DMS114 treated with DMSO at 0.1 percent for 48 hours (cell line): ENCODE measurements at regions not wholly inside any gene's neighbourhood (a gene's known extent, or its start where the extent isn't known, plus 50 kb on each side); places are given as distances from the start of the nearest gene placed in this dataset.
"Not testable (repeated sequence)": the region's sequence is repeated elsewhere in the genome, so short reads cannot be mapped to it uniquely, and the experiment has no call there.

Experiments used
- DNase-seq: peaks from one replicate; lab custom pipeline; 2025; ENCODE audit not compliant: unreplicated experiment; lab: John Stamatoyannopoulos, UW

DNA sequence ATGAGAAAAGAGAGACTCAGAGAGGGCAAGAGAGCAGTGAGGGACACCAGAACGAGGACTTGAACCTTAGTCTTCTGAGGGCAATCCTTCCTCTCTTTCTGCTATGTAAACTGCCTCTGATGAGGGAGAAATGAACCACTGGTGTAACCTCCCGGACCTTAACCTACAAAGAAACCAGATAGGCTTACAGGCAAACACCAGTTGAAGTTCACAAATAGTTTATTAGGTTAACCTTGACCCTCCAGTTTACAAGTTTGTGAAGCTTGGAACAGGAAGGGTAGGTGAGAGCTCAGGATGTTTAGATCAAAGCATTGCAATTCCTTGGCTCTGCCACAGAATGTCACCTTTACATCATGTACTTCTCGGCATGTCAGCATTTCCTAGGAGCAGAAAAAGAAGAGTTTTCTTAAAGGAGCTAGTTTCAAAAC is 486.4 kb upstream of the SPRED2 start:
- DNase-seq, result no peak

DNA sequence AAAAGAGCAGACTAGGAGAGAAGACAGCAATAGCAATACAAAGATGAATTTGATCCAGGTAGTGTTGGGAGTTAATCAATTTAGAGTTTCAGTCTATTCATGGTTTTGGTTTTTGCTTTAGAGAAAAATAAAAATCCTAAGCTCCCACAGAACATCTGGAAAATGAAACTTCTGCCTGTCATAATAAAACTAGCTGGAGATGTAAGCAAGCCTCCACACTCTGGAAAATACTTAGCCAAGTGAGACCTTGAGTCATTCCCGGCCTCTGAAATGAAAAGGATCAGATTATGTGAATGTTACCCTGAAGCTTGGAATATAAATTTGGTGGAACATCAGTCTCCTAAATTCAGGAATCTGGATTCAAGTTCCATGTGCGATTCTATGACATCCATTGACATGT is 485.6 kb upstream of the SPRED2 start:
- DNase-seq, result no peak

DNA sequence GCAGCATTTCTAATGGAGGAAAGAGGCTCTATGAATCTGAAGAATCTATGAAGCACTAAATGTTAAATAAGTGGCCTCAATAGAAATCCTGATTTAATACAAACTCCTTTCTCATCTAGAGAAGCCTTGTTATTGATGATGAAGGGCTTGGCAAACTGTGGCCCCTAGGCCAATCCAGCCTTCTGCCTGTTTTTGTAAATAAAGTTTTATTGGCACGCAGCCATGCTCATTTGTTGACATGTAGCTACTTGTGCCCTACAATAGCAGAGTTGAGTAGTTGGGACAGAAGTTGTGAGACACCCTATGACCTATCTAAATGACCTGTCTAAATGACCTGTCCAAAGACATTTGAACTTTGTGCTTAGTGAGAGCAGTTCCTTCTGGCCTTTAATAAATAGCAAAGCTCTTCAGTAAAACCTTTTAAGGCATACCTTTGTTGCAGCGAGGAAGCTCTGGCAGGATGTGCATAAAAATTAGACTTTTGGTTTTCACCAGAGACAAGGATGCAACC is 484.4 kb upstream of the SPRED2 start:
- no peak for DNase-seq

DNA sequence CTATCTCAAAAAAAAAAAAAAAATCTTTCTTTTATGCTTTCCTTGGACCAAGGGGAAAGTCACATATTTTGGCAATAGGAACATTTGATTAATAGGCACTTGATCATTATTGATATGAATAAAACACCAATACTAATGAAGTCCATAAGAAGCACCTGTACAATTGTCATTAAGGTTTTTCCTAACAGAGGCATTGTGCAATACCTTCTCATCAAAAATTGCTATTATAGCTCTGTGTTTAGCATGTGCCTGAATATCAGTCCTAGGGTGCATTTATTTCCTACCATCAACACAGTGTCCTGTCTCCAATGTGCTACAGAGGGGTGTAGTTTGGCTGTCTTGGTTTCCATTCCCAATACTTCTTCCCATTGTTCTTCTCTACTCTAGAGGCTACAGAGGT is 483.8 kb upstream of the SPRED2 start:
- no peak for DNase-seq

DNA sequence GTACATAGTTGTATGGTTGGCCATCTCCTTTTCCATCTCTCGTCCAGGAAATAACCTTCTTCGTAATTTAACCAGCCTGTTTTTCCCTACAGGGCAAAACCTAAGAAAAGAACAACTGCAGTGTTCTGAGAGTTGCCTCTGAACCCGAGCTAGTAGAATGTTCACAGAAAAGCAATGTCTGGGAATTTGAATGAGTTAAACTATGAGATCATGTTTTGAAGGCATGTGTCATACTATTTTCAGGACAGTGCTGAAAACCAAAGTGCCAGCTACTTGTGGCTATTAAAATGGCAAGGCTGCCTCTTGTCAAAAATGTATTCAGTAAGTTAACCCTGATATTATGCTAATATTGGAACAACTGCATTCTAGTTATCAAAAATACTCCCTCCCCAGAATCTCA is 482.9 kb upstream of the SPRED2 start:
- no peak for DNase-seq

DNA sequence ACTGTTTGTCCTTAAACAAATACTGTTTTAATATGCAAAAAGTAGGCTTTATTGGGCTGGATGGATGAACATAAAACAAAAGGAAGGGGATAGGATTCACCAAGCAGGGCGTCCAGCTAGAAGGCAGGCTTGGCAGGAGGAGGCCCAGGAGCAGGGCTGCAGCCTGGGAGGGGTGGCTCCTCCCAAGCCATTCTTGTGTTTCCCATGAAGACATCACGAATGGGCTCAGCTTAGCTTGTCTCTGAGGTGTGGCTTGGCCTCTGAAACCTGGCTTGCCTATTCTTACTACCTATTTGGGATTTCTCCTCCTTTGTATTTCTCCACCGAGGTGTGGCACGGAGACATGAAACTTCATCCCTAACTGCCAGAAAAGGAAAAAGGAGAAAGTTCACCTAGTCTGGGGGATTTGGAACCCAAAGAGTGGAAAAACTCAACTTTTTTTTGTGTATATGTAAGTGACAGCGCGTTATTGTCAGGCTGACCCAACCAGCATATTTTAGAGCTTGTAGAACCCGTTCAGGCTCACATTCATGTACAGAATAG is 481.9 kb upstream of the SPRED2 start:
- no peak for DNase-seq

DNA sequence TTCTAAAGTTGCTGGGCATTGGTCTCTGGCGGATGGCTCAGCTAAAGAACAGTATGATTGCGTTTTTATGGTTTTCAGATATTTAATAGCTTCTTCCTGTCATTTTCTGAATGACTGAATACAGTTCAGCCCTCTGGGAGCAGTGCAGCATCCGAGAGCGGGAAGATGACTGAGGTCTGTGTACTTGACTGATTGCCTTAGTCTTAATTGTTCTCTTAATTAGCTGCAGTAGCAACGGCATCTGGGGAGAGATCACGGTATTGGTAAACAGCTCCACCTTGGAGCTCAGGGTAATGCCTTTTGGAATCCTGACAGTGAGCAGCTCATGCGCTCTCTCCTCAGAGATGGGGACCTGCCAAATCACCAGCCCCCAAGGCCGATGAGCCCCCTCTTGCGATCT is 481.4 kb upstream of the SPRED2 start:
- DNase-seq, result no peak

DNA sequence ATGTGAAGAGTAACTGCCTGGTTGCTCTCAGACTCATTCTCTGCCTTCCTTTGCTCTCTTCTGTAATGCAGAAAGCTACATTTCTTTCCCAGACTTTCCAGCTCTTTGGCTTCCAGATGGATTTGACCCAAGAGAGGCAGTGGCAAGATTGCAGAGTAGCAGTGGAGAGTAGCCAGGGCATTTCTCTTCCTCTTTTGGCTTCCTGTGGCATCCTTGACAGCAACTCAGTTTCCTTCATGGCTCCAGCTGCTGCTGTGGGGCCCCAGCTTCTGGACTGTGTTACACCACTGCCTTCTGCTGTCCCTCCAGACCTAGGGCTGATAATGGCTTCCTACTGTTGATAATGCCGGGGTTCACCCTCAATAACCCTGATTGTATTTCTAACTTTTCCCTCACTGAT is 469.4 kb upstream of the SPRED2 start:
- no peak for DNase-seq

DNA sequence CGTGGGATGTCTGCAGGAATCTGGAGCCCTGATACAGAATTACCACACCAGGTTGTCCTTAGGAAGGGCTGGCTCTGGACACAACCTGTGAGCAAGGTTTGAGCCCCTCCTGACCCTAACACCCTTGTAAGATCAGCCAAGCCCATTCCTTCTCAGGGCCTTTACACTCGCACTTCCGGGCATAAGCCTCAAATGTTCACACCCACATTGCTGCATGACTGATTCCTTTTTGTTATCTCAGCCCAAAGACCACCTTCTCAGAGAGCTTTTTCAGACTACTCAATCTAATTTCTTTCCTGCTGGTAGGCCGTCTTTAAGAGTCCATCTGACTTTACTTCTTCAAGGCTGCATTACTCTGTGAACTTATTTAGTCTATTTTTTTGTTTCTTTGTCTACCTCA is 464.0 kb upstream of the SPRED2 start:
- DNase-seq, result no peak

DNA sequence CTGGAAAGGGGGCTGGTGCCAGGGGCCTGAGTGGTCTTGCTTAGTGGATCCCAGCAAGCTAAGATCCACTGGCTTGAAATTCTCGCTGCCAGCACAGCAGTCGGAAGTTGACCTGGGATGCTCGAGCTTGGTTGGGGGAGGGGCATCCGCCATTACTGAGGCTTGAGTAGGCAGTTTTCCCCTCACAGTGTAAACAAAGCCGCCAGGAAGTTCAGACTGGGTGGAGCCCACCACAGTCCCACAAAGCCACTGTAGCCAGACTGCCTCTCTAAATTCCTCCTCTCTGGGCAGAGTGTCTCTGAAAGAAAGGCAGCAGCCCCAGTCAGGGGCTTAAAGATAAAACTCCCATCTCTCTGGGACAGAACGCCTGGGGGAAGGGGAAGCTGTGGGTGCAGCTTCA is 457.7 kb upstream of the SPRED2 start:
- DNase-seq, result not testable (repeated sequence)

DNA sequence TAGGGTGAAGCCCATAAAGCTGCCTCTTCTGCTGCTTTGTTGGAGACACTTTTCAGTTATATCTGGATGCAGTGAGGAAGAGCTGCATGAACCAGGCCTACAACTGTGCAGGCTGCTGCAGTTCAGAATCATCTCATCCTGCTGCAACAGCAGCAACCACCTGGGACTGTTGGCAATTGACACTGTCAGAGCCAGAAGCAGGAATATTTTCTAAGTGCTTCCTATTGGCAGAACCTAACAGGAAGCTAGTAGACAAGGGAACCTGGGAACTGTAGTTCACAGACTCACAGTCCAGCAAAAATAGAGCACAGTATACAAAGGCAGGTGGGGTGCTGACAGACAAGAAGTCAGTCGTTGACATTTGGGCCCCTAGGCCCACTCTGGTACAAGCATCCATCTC is 452.9 kb upstream of the SPRED2 start:
- DNase-seq, result no peak

DNA sequence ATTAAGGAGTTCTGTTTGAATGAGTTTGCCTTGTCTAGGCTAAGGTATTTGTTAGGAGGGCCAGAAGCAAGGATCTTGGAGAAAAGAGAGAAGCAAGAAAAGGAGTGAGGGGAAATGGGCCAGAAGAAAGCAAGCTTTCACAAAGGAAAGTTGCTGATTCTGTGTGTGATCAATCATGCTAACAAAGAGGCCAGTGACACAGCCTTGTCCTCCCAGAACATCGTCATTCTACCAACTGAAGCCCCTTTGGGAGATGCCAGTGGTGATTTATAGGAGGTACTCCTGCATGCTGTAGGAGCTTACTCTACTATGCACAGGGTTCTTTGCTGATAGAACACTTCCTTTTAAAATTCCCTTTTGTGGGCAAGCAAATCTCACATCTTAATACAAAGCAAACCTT is 449.2 kb upstream of the SPRED2 start:
- no peak for DNase-seq

DNA sequence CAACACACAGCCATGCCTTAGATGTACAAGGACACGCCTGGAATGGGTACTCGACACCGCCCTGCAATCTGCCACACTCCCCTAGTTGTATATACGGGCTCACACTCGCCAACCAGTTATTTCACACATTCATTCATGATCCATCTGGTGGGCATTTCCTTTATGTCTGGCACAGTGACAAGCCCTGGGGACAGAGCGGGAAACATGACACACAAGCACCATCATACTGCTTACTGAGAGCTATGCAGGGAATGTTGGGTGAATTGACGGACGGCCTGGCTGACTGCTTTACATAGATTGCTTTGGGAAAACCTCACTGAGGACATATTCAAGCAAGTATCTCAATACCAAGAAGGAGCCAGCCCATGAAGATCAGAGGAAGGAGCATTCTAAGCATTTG is 448.0 kb upstream of the SPRED2 start:
- no peak for DNase-seq

DNA sequence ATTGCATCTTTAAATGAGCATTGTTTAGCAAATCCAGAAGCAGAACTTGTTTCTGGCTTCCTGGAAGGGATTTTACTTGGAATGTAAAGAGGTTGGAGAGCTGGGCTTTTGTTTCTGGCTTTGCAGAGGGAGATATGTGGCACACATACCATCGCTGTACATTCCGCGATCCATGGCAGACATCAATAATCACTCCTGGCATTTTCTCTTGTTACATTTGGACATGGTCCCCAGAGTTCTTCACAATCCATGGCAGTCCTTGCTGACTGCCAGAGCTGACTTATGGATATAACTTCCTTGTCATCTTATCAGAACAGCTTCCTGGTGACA is 445.6 kb upstream of the SPRED2 start:
- no peak for DNase-seq

DNA sequence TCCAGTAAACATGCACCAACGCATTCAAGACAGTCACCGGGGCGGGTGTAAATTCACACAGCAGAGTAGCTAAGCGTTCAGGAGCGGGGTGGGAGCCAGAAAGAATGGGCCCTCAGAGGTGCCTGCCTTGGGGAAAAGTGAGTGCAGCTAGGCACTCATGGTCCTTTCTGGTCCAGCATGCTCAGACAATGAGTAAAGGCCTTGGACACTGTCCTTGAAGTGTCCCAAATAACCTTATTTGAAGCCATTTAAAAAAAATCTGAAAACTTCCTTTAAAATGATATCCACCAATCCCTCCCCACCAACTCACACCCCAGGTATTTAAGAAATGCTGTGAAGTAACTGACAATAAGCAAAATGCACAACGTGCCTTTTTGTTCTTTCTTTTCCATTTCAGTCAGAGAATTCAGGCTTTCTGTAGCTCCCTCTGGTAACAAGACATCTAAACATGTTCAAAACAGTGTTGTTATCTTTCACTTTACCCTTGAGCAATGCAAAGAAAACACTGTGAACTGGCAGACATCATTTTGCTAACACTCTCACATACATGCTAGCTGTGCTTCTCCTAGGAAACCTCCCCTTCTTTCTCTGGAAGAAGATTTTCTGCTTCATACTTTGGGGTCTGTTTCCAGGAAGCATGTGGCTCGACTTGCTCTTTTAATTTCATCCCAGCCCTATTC is 445.1 kb upstream of the SPRED2 start:
- no peak for DNase-seq

DNA sequence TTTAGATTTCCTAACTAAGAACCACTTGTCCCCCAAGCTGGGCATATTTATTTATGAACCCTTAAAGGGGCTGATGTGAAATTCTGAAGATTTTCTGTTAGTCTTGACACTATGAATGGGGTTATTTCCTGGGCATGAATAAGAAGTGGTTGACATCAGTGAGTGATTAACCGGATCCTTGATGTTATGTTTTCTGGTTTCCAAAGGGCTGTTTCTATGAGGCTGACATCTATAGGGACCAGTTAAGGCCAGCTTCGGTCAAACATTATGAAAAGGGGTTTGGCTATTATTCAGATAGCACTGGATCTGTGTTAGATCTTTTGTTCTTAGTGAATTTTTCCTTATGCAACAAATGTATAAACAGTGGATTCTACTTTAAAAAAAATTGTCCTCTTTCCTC is 443.7 kb upstream of the SPRED2 start:
- DNase-seq, result no peak

DNA sequence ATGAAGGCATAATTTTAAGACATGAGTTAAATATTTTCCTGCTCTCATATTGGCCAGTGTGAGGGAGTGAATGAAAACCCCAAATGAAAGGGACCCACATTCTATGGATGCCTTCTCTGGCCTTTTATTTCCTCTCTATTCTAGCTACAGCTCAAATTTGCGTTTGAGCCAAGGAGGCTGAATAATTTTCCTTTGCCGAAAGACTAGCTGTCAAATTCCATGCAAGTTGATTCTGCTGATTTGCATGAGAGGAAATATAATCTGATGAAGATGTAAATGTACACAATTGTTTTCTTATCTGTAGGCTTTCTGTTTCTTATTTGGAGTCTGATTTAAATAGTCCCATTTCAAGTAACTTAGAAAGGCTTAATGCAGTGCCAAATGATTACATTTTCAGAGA is 438.4 kb upstream of the SPRED2 start:
- DNase-seq, result no peak

DNA sequence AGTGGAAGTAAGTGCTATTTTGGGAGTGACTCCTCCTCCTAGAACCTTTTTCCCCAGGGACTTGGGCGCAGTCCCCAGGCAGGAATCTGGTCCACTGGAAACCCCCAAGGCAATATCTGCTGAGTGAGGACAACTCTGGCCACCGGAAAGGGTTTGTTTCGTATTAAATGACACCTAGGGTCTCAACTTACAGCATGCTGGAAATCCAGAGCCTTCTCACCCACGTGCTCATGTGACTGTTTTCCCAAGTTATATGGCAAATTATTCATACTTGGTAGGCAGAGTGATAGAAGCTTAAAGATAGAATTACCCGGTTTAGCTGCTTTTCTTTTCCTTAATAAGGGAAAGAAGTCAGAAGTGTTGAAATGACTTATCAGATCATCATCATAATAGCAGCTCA is 436.9 kb upstream of the SPRED2 start:
- no peak for DNase-seq

DNA sequence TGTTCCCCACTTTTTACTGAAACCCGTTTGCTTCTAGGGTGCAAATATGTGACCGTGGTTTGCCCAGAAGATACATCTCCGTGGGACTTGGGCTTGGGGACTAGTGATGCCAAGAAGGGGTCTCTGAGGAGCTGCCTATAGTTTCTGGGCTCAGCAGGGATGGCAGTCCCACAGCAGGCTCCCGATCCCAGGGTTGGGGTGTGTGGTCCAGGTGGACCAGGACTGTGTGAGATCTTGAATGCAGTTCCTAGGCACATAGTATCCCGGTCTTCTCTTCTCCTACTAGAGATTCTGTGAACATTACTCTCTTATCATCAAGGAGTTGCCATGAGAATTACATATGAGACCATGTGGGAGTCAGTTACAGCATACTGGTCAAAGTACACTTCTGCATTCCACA is 435.8 kb upstream of the SPRED2 start:
- DNase-seq, result no peak

DNA sequence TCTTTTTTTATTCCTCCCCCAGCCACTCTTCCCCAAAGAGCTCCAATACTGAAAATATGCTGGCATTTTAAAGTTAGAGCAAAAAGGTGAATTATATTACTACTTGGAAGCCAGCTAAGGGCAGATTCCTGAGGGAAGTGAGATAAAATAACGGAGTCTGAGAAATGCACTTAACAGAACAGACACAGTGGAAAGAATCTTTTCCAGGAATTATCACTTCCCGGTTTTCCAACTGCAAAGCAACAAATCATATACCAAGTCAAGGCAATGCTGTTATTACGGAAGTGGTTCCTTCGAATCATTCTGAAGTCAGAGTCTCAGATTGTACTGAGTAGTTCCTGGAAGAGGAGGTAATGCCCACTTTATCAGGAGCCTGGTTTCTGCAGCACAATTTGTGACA is 435.0 kb upstream of the SPRED2 start:
- DNase-seq, result no peak

DNA sequence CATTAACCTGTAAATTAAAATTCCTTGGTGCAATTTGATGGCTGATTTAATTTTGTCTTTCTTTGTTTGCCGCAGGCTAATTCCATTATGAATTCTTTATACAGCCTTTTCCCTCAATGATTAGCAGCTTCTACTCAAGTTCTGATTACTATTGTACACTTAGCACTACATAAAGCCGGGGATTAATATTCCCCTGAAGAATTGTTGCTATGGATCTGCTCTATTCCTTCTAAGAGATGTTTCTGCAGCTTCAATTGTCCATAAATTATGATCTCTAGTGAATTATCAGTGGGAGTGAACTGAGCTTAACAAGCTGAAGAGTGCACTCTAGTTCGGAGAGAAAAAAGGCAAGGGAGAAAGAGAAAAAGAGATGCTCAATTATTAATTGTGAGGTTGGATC is 433.7 kb upstream of the SPRED2 start:
- DNase-seq, result no peak

DNA sequence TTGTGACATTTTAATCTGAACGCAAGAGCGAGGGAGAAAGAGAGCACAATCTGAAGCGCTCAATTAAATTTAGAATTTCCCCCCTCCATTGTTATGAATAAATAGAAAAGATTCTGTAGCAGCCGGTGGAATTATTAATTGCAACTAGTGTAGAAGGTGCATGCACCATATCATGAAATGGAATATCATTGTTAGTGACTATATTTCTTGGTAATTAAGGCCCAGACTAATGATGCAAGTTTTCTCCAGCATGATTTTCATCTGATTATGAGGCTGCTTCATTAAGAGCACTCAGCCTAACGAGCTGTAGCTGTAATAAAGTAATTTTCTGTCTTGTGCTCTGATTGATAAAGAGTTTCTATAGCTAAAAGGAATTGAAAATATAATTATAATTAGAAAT is 432.2 kb upstream of the SPRED2 start:
- no peak for DNase-seq

DNA sequence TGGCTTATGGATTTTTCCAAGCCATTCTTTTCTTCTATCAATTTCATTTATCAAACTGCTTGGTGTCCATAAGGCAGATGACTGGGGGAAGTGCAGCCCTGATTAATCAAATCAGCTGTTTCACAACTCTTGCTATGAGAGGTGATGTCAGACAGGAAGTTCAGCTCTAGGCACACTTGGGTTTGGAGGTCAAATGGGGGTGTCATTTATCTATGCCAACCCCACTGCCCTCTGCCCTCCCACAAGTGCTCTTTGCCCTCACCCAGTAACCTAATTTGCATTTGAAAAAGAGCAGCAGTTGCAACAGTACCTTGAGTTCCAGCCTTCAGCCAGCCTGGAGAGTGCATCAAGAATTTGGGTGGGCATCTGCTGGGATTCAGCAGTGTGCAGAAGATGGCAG is 431.3 kb upstream of the SPRED2 start:
- DNase-seq, result no peak
